Panc1 (cell line): ENCODE measurements at regions not wholly inside any gene's neighbourhood (a gene's known extent, or its start where the extent isn't known, plus 50 kb on each side); places are given as distances from the start of the nearest gene placed in this dataset.

Experiments used
- ATAC-seq: fragments of 200-7000 bp; cut with Tn5 transposase; 2 replicates; pipeline ENCODE4 v1.9.1; 2020; ENCODE audit warnings: mild to moderate bottlenecking, moderate library complexity
- BruUV-seq: library from RNA; stranded (reverse); fragments of 400-500 nt; replicated peaks from 2 replicates; lab custom pipeline; 2021; lab: Mats Ljungman, UMichigan
- CTCF ChIA-PET: fragments of 300-600 bp; sonication (Branson Sonifier 250); formaldehyde crosslinking; loops from one replicate; lab custom pipeline; 2022; ENCODE audit warnings: antibody characterized with exemption; lab: Charles Lee
- POLR2A ChIA-PET: fragments of 300-600 bp; sonication (Branson Sonifier 250); formaldehyde crosslinking; loops from one replicate; lab custom pipeline; 2022; ENCODE audit warnings: antibody characterized with exemption; lab: Charles Lee
- DNase-seq: peaks from one replicate; pipeline ENCODE4 v3.0.0-alpha.2; 2010; ENCODE audit warnings: low read depth, low spot score
- H3K27ac ChIP-seq: 2 replicates; pipeline ENCODE4 v1.5.1; 2011; ENCODE audit warnings: mild to moderate bottlenecking, low read length, inconsistent platforms
- H3K27me3 ChIP-seq: fragments of 200-500 bp; sonication (Bioruptor generic); 2 replicates; pipeline ENCODE4 v1.6.0; 2014; ENCODE audit warnings: low read length, inconsistent platforms; ENCODE audit not compliant: control insufficient read depth, insufficient read depth
- H3K36me3 ChIP-seq: fragments of 200-500 bp; sonication (Bioruptor generic); 2 replicates; pipeline ENCODE4 v1.5.1; 2014; ENCODE audit warnings: inconsistent platforms, mild to moderate bottlenecking, low read length, moderate library complexity; ENCODE audit not compliant: control insufficient read depth, insufficient read depth
- H3K4me1 ChIP-seq: 2 replicates; pipeline ENCODE4 v1.5.1; 2011; ENCODE audit warnings: inconsistent platforms, mild to moderate bottlenecking, low read length, moderate library complexity; ENCODE audit not compliant: control insufficient read depth, insufficient read depth
- H3K4me3 ChIP-seq, 2 experiments: 2 replicates each; pipeline ENCODE4 v1.5.1; 2011 to 2012; ENCODE audit warnings: low read depth in 2 of 2, low read length in 2 of 2, mild to moderate bottlenecking in 2 of 2, inconsistent platforms in 1 of 2, moderate library complexity in 1 of 2
- H3K9me3 ChIP-seq: fragments of 200-500 bp; sonication (Bioruptor generic); 2 replicates; pipeline ENCODE4 v1.5.1; 2014; ENCODE audit warnings: low read depth, mild to moderate bottlenecking, inconsistent platforms, low read length, moderate library complexity; ENCODE audit not compliant: control insufficient read depth, insufficient read depth
- POLR2AphosphoS5 ChIP-seq: IDR thresholded peaks from 2 replicates; pipeline ENCODE4 v1.6.1; 2012; ENCODE audit warnings: mild to moderate bottlenecking, low read depth, low read length, moderate library complexity
- SIN3A ChIP-seq: IDR thresholded peaks from 2 replicates; pipeline ENCODE4 v1.6.1; 2012; ENCODE audit warnings: low read depth, mild to moderate bottlenecking, low read length, moderate library complexity, borderline replicate concordance; ENCODE audit not compliant: insufficient read depth
- TCF7L2 ChIP-seq: IDR thresholded peaks from 2 replicates; pipeline ENCODE4 v1.6.1; 2011; ENCODE audit warnings: mild to moderate bottlenecking, low read depth, low read length, inconsistent platforms
- in situ Hi-C: cut with HindIII; loops from 2 replicates; pipeline ENCODE4 v1.10.0; 2016; ENCODE audit warnings: low sequenced_read_pairs, low pct_unique_long_range_greater_than_20kb
- intact Hi-C: fragments of 100-400 bp; cut with micrococcal nuclease; formaldehyde crosslinking; loops from one replicate; pipeline ENCODE4 v1.10.0; 2022; ENCODE audit not compliant: unreplicated experiment
- TF ChIP-seq, protein P1 (sequence below), 2 experiments: IDR thresholded peaks; 2 replicates each; pipeline ENCODE4 v1.6.1; 2011 to 2012; ENCODE audit warnings: low read depth in 2 of 2, control low read depth in 1 of 2, low read length in 1 of 2, mild to moderate bottlenecking in 1 of 2, moderate library complexity in 1 of 2; ENCODE audit not compliant: insufficient read depth in 1 of 2
- TF ChIP-seq, protein P2 (sequence below): fragments of 450-650 bp; IDR thresholded peaks from 2 replicates; pipeline ENCODE4 v1.5.1; 2017; ENCODE audit warnings: mild to moderate bottlenecking

DNA sequence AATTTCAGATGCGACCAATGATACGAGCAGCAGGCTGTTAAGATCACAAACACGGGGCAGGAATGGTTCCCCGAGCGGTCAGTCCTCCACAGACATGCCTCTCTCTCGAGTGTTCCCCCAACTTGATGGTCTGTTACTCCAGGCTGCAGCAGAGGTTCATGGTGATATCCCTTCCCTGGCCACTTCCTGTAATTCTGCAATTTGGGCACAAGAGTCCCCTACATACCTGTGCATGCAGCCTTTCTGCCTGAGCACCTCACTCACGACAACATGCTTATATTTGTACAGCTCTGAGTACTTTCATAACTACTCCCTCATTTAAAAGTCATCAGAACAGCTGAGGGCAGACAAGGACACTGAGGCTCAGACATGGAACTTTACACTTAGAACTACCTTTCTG, 408.1 kb upstream of the NR2F2 start:
- DNase-seq (peak; percentile 8), ATAC-seq (no peak)
- POLR2A ChIA-PET: no interaction called here
- no peak for TF ChIP-seq SIN3A
- no peak for TF ChIP-seq TCF7L2
- TF ChIP-seq, protein P1, sequence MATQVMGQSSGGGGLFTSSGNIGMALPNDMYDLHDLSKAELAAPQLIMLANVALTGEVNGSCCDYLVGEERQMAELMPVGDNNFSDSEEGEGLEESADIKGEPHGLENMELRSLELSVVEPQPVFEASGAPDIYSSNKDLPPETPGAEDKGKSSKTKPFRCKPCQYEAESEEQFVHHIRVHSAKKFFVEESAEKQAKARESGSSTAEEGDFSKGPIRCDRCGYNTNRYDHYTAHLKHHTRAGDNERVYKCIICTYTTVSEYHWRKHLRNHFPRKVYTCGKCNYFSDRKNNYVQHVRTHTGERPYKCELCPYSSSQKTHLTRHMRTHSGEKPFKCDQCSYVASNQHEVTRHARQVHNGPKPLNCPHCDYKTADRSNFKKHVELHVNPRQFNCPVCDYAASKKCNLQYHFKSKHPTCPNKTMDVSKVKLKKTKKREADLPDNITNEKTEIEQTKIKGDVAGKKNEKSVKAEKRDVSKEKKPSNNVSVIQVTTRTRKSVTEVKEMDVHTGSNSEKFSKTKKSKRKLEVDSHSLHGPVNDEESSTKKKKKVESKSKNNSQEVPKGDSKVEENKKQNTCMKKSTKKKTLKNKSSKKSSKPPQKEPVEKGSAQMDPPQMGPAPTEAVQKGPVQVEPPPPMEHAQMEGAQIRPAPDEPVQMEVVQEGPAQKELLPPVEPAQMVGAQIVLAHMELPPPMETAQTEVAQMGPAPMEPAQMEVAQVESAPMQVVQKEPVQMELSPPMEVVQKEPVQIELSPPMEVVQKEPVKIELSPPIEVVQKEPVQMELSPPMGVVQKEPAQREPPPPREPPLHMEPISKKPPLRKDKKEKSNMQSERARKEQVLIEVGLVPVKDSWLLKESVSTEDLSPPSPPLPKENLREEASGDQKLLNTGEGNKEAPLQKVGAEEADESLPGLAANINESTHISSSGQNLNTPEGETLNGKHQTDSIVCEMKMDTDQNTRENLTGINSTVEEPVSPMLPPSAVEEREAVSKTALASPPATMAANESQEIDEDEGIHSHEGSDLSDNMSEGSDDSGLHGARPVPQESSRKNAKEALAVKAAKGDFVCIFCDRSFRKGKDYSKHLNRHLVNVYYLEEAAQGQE (IDR thresholded peaks at IDR 0.05; ENCODE audit: insufficient read depth in 1 of 2, low read depth in 2 of 2, low read length in 1 of 2): no peak
- TF ChIP-seq, protein P2, sequence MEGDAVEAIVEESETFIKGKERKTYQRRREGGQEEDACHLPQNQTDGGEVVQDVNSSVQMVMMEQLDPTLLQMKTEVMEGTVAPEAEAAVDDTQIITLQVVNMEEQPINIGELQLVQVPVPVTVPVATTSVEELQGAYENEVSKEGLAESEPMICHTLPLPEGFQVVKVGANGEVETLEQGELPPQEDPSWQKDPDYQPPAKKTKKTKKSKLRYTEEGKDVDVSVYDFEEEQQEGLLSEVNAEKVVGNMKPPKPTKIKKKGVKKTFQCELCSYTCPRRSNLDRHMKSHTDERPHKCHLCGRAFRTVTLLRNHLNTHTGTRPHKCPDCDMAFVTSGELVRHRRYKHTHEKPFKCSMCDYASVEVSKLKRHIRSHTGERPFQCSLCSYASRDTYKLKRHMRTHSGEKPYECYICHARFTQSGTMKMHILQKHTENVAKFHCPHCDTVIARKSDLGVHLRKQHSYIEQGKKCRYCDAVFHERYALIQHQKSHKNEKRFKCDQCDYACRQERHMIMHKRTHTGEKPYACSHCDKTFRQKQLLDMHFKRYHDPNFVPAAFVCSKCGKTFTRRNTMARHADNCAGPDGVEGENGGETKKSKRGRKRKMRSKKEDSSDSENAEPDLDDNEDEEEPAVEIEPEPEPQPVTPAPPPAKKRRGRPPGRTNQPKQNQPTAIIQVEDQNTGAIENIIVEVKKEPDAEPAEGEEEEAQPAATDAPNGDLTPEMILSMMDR: peak; percentile 19; the same call in 1 of the 2 replicates
- CTCF ChIA-PET: no interaction called here
- in situ Hi-C loops (no loop called here), intact Hi-C loops (no loop called here)
- no TSS peak for BruUV-seq
- H3K36me3 ChIP-seq: no peaks in the 10 kb centered on the region
- no peaks in the 10 kb centered on the region for H3K4me1 ChIP-seq
- H3K9me3 ChIP-seq: no peaks in the 10 kb centered on the region
- H3K27ac ChIP-seq: no peak overlapping the region
- H3K4me3 ChIP-seq: no peak overlapping the region
- H3K27me3 ChIP-seq: no peaks in the 10 kb centered on the region

DNA sequence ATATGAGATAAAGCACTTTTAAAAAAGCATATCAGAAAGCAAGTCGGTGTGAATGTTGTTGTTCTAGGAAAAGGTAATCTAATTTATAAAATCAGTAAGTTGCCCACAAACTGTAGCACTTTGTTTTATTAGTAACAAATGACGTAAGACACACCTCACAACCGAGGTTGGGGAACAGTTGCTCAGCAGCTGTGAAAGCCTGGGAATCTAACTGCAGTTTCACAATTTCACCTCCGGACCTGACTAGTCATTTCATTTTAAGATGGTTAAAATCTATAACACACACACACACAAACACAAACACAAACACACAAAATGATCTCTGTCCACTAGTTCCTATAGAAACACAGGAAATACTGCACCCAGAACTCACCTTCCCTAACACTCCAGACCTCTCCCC, 406.7 kb upstream of the NR2F2 start:
- intact Hi-C loops: no loop called here

More for the DNA sequence above, 406.7 kb upstream of the NR2F2 start:
- Histone ChIP-seq H3K4me1 (no peaks in the 10 kb centered on the region), H3K4me3 (no peak overlapping the region), H3K36me3 (no peaks in the 10 kb centered on the region), H3K27ac (no peak overlapping the region), H3K9me3 (no peaks in the 10 kb centered on the region), H3K27me3 (no peaks in the 10 kb centered on the region)
- ChIA-PET POLR2A (no interaction called here), CTCF (no interaction called here)
- ATAC-seq: no peak
- no peak for DNase-seq
- BruUV-seq: no TSS peak
- TF ChIP-seq, protein P1 (IDR thresholded peaks at IDR 0.05; ENCODE audit: insufficient read depth in 1 of 2, low read depth in 2 of 2, low read length in 1 of 2): no peak
- TF ChIP-seq SIN3A (no peak), TCF7L2 (no peak), POLR2AphosphoS5 (no peak)
- TF ChIP-seq, protein P2: no peak
- in situ Hi-C loops: no loop called here
